ENCODE measurements at regions not wholly inside any gene's neighbourhood (a gene's known extent, or its start where the extent isn't known, plus 50 kb on each side); places are given as distances from the start of the nearest gene placed in this dataset.

DNA sequence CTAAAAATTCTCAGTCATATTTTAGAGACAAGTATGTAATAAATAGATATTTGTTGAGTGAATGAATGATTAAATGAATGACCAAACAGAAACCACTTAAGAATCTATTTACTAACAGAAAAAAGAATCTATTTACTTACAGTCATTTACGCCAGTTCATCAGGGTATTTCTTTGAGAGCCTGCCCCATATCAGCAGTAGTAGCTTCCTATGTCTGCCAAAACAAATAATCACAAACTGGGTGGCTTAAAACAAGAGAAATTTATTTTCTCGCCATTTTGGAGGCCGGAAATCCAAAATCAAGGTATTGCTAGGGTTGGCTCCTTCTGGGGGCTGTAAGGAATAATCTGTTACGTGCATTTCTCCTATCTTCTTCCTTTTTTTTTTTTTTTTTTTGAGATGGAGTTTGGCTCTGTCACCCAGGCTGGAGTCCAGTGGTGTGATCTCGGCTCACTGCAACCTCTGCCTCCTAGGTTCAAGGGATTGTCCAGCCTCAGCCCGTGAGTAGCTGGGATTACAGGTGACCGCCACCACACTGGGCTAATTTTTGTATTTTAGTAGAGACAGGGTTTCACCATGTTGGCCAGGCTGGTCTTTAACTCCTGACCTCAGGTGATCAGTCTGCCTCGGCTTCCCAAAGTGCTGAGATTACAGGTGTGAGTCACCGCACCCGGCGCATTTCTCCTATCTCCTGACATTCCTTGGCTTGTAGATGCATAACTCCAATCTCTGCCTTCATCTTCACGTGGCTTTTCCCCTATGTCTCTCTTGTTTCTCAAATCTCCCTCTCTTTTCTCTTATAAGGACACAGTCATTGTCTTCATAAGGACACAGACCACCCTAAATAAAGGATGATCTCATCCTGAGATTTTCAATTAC lies 65.2 kb upstream of the SPPL2A start:
- ChIA-PET POLR2A (no interaction called here), CTCF (no interaction called here)

DNA sequence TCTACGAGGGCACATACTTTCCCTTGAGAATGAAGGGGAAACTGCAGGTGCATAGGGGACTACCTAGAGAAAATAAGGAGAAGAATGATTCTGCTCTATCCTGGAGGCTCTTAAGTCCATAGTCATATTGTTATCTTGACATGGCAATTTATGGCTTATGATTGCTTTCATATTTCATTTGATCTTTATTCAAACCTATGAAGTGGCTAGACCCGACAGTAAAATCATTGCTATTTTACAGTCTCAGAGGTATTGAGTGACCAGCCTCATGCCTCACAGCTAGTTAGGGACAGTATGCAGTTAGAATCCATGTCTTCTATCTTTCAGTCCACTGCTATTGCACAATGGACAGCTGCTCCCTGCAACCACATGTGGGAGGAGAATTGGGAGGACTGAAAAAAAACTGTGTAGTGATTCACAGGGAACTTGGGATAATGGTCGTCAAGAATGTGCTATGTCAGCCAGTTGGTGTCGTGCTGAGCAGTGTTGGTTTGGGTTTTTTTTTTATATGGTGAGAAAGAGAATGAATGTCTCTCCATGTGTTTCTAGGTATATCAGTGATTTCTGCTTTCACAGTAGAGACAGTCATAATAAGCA lies 63.2 kb upstream of the SPPL2A start:
- no peak for TF ChIP-seq EZH2 (IDR thresholded peaks at IDR 0.05; ENCODE audit: borderline replicate concordance, insufficient read depth, low read depth, low read length, poor library complexity, severe bottlenecking)
- TF ChIP-seq, protein P1, sequence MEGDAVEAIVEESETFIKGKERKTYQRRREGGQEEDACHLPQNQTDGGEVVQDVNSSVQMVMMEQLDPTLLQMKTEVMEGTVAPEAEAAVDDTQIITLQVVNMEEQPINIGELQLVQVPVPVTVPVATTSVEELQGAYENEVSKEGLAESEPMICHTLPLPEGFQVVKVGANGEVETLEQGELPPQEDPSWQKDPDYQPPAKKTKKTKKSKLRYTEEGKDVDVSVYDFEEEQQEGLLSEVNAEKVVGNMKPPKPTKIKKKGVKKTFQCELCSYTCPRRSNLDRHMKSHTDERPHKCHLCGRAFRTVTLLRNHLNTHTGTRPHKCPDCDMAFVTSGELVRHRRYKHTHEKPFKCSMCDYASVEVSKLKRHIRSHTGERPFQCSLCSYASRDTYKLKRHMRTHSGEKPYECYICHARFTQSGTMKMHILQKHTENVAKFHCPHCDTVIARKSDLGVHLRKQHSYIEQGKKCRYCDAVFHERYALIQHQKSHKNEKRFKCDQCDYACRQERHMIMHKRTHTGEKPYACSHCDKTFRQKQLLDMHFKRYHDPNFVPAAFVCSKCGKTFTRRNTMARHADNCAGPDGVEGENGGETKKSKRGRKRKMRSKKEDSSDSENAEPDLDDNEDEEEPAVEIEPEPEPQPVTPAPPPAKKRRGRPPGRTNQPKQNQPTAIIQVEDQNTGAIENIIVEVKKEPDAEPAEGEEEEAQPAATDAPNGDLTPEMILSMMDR (IDR thresholded peaks at IDR 0.05), result no peak
- Histone ChIP-seq H3K27ac (ENCODE audit: low read length in 2 of 2) (no peak overlapping the region), H3K4me2 (replicated peaks; ENCODE audit: low read depth, low read length, poor library complexity, severe bottlenecking) (no peak overlapping the region), H3K79me2 (ENCODE audit: control insufficient read depth, insufficient read depth, low read length) (no peaks in the 10 kb centered on the region), H3K9me3 (ENCODE audit: control extremely low read depth in 1 of 3, control insufficient read depth in 2 of 3, insufficient read depth in 1 of 3, low read length in 2 of 3) (no peaks in the 10 kb centered on the region), H3K4me1 (ENCODE audit: control insufficient read depth in 2 of 2, insufficient read depth in 2 of 2, low read length in 2 of 2) (no peaks in the 10 kb centered on the region), H2AFZ (ENCODE audit: insufficient read depth, low read depth, low read length, poor library complexity, severe bottlenecking) (no peak overlapping the region), H3K4me3 (ENCODE audit: control extremely low read depth in 1 of 5, extremely low read depth in 1 of 5, insufficient read depth in 1 of 5, low read depth in 2 of 5, low read length in 4 of 5) (no peak overlapping the region), H3K27me3 (replicated peaks in 1 of 4; ENCODE audit: control extremely low read depth in 1 of 4, control insufficient read depth in 3 of 4, insufficient read depth in 4 of 4, low read length in 3 of 4) (no peaks in the 10 kb centered on the region), H3K36me3 (replicated peaks in 1 of 2; ENCODE audit: control extremely low read depth in 1 of 2, control insufficient read depth in 1 of 2, extremely low read depth in 1 of 2, insufficient read depth in 2 of 2, low read length in 1 of 2) (no peaks in the 10 kb centered on the region), H4K20me1 (ENCODE audit: control insufficient read depth, insufficient read depth, low read length, poor library complexity, severe bottlenecking) (no peaks in the 10 kb centered on the region), H3K9ac (ENCODE audit: low read length) (no peak overlapping the region)
- 82% methylated on average over 3 of the region's 4 CpGs for WGBS (ENCODE audit: insufficient coverage)
- ChIA-PET CTCF (no interaction called here), POLR2A (no interaction called here)
- Mint-ChIP-seq H3K4me1 (no peaks in the 10 kb centered on the region), H3K27ac (no peak overlapping the region), H3K9me3 (ENCODE audit: insufficient read depth) (no peaks in the 10 kb centered on the region), H3K4me3 (no peak overlapping the region), H3K27me3 (peaks cover 7% of the 10 kb centered on the region)
- DNase-seq (no peak), ATAC-seq (ENCODE audit: low read depth) (no peak)
- intact Hi-C loops (cut with micrococcal nuclease), result no loop called here

More for the DNA sequence above, 65.2 kb upstream of the SPPL2A start:
- no peak overlapping the region for H3K4me3 Mint-ChIP-seq
- intact Hi-C loops (cut with micrococcal nuclease), result no loop called here
- 100% methylated on average over 7 of the region's 12 CpGs for WGBS (ENCODE audit: insufficient coverage)
- Histone ChIP-seq H3K27ac (ENCODE audit: low read length in 2 of 2) (no peak overlapping the region), H3K4me1 (ENCODE audit: control insufficient read depth in 2 of 2, insufficient read depth in 2 of 2, low read length in 2 of 2) (no peaks in the 10 kb centered on the region), H4K20me1 (ENCODE audit: control insufficient read depth, insufficient read depth, low read length, poor library complexity, severe bottlenecking) (no peaks in the 10 kb centered on the region), H3K79me2 (ENCODE audit: control insufficient read depth, insufficient read depth, low read length) (no peaks in the 10 kb centered on the region), H3K4me2 (replicated peaks; ENCODE audit: low read depth, low read length, poor library complexity, severe bottlenecking) (no peak overlapping the region), H2AFZ (ENCODE audit: insufficient read depth, low read depth, low read length, poor library complexity, severe bottlenecking) (no peak overlapping the region), H3K36me3 (replicated peaks in 1 of 2; ENCODE audit: control extremely low read depth in 1 of 2, control insufficient read depth in 1 of 2, extremely low read depth in 1 of 2, insufficient read depth in 2 of 2, low read length in 1 of 2) (no peaks in the 10 kb centered on the region), H3K9me3 (ENCODE audit: control extremely low read depth in 1 of 3, control insufficient read depth in 2 of 3, insufficient read depth in 1 of 3, low read length in 2 of 3) (no peaks in the 10 kb centered on the region), H3K9ac (ENCODE audit: low read length) (no peak overlapping the region), H3K4me3 (ENCODE audit: control extremely low read depth in 1 of 5, extremely low read depth in 1 of 5, insufficient read depth in 1 of 5, low read depth in 2 of 5, low read length in 4 of 5) (no peak overlapping the region), H3K27me3 (replicated peaks in 1 of 4; ENCODE audit: control extremely low read depth in 1 of 4, control insufficient read depth in 3 of 4, insufficient read depth in 4 of 4, low read length in 3 of 4) (no peaks in the 10 kb centered on the region)
- H3K27ac Mint-ChIP-seq, result no peak overlapping the region
- no peaks in the 10 kb centered on the region for H3K4me1 Mint-ChIP-seq
- ATAC-seq (ENCODE audit: low read depth), result no peak
- TF ChIP-seq EZH2 (IDR thresholded peaks at IDR 0.05; ENCODE audit: borderline replicate concordance, insufficient read depth, low read depth, low read length, poor library complexity, severe bottlenecking), result no peak
- TF ChIP-seq, protein P1 (IDR thresholded peaks at IDR 0.05), result no peak
- peaks cover 7% of the 10 kb centered on the region for H3K27me3 Mint-ChIP-seq
- H3K9me3 Mint-ChIP-seq (ENCODE audit: insufficient read depth), result no peaks in the 10 kb centered on the region
- no peak for DNase-seq

All from B cell (primary cell).